ENCODE measurements at regions not wholly inside any gene's neighbourhood (a gene's known extent, or its start where the extent isn't known, plus 50 kb on each side); places are given as distances from the start of the nearest gene placed in this dataset.

DNA sequence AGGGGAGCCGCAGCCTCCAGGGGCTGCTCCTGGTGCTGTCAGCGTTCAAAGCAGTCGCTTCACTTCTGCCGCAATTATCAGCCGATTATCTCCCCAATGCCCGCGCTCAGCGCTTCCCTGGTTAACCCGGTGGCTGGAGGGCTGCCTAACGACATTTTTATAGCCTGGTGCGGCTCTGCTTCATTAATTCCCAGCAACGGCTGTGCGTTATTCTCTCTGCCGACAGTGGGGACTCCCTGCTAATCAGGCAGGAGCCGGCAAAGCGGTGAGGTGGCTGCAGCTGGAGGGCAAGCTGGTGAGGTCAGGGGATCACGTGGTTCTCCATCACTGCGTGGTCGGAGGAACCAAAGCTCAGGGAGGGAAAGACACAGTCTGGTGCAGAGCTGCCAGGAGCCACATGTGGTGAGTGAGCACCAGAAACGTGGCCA is 62.9 kb downstream of the GLRX5 start:
- H3K36me3 ChIP-seq, result no peaks in the 10 kb centered on the region
- no peak overlapping the region for H3K27ac ChIP-seq
- no peak overlapping the region for H3K4me3 ChIP-seq
- TF ChIP-seq, protein P1, sequence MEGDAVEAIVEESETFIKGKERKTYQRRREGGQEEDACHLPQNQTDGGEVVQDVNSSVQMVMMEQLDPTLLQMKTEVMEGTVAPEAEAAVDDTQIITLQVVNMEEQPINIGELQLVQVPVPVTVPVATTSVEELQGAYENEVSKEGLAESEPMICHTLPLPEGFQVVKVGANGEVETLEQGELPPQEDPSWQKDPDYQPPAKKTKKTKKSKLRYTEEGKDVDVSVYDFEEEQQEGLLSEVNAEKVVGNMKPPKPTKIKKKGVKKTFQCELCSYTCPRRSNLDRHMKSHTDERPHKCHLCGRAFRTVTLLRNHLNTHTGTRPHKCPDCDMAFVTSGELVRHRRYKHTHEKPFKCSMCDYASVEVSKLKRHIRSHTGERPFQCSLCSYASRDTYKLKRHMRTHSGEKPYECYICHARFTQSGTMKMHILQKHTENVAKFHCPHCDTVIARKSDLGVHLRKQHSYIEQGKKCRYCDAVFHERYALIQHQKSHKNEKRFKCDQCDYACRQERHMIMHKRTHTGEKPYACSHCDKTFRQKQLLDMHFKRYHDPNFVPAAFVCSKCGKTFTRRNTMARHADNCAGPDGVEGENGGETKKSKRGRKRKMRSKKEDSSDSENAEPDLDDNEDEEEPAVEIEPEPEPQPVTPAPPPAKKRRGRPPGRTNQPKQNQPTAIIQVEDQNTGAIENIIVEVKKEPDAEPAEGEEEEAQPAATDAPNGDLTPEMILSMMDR (IDR thresholded peaks at IDR 0.05), result no peak
- peaks cover 8 to 49% of the 10 kb centered on the region in 2 donors for H3K27me3 ChIP-seq
- intact Hi-C loops (cut with DNase I), result no loop called here
- H3K9me3 ChIP-seq, result no peaks in the 10 kb centered on the region
- ATAC-seq (no peak), DNase-seq (peak in 1 of 4 donors; percentile 7)
- H3K4me1 ChIP-seq, result no peaks in the 10 kb centered on the region

DNA sequence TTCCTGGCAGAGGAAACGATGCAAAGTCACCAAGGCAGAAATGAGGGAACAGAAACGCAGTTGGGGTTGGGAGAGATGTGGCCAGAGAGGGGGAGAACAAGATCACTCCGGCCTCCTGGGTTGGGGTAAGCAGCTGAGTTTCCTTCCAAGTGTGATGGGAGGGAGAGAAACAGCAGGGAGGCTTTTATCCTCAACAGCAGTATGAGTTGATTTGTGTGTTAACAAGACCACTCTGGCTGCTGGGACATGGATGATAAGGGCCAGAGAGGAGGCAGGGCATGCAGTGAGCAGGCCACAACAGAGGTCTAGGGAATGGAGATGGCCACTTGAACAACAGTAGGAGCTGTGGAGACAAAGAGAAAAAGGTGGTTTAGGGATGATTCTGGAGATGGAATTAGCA is 66.8 kb downstream of the GLRX5 start:
- Histone ChIP-seq H3K27me3 (peaks cover 8 to 41% of the 10 kb centered on the region in 2 donors), H3K27ac (no peak overlapping the region), H3K36me3 (no peaks in the 10 kb centered on the region), H3K4me1 (no peaks in the 10 kb centered on the region), H3K9me3 (no peaks in the 10 kb centered on the region), H3K4me3 (no peak overlapping the region)
- DNase-seq, result no peak
- intact Hi-C loops (cut with DNase I), result no loop called here
- TF ChIP-seq, protein P1 (IDR thresholded peaks at IDR 0.05), result no peak
- no peak for ATAC-seq

- no peak overlapping the region for H3K27ac ChIP-seq
- no peaks in the 10 kb centered on the region for H3K36me3 ChIP-seq
- H3K9me3 ChIP-seq, result no peaks in the 10 kb centered on the region
- H3K4me1 ChIP-seq, result no peaks in the 10 kb centered on the region
- intact Hi-C loops (cut with DNase I), result no loop called here
- H3K27me3 ChIP-seq, result peaks cover 0 to 36% of the 10 kb centered on the region in 2 donors
- ATAC-seq (no peak), DNase-seq (no peak)
- TF ChIP-seq, protein P1 (IDR thresholded peaks at IDR 0.05), result no peak
- no peak overlapping the region for H3K4me3 ChIP-seq
Measured at GRCh38 chr14:95603415-95603814, 68.6 kb downstream of the GLRX5 start.

DNA sequence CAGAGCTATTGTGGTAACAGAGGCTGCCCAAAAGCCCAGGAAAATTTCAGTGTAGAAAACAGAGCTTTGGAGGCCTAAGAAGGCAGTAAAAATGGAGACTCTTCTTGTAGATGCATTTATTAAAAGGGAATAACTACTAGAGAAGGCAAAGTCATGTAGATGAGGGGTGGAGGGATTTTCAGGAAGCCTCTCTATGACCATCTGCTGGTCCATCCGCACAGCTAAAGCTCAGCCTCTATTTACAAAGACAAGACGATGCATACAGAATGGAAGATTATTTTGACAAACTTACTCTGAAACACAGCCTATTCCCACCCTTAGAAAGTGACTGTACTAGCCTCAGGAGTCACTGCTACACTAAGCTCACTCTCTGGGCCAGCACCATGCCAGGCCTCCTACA is 71.4 kb downstream of the GLRX5 start:
- H3K4me3 ChIP-seq, result no peak overlapping the region
- no peak overlapping the region for H3K27ac ChIP-seq
- H3K27me3 ChIP-seq, result peaks cover 0 to 43% of the 10 kb centered on the region in 2 donors
- TF ChIP-seq, protein P1 (IDR thresholded peaks at IDR 0.05), result no peak
- H3K4me1 ChIP-seq, result no peaks in the 10 kb centered on the region
- H3K9me3 ChIP-seq, result no peaks in the 10 kb centered on the region
- DNase-seq (no peak), ATAC-seq (no peak)
- H3K36me3 ChIP-seq, result no peaks in the 10 kb centered on the region
- intact Hi-C loops (cut with DNase I), result no loop called here

DNA sequence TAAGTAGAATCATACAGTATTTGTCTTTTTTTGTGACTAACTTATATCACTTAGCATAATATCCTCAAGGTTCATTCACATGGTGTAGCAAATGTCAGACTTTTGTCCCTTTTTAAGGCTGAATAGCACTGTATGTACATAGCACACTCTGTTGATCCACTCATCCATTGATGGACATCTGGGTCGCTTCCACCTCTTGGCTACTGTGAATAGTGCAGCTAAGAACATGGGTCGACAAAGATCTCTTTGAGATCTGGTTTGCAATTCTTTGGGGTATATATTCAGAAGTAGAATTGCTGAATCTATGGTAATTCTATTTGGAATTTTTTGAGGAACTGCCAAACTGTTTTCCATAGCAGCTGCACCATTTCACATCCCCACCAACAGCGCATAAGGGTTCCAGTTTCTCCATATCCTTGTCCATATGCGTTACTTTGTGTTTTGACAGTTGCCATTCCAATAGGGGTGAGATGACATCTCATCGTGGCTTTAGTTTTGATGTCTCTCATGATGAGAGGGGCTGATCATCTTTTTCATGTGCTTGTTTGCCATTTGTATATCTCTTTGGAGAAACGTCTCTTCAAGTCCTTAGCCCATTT is 73.9 kb downstream of the GLRX5 start:
- Histone ChIP-seq H3K27me3 (peaks cover 0 to 63% of the 10 kb centered on the region in 2 donors), H3K4me3 (no peak overlapping the region), H3K36me3 (no peaks in the 10 kb centered on the region), H3K27ac (no peak overlapping the region), H3K9me3 (no peaks in the 10 kb centered on the region), H3K4me1 (no peaks in the 10 kb centered on the region)
- ATAC-seq (no peak), DNase-seq (no peak)
- intact Hi-C loops (cut with DNase I), result no loop called here
- TF ChIP-seq, protein P1 (IDR thresholded peaks at IDR 0.05), result no peak
